IPS-NIHi11 (cell line): ENCODE measurements at regions not wholly inside any gene's neighbourhood (a gene's known extent, or its start where the extent isn't known, plus 50 kb on each side); places are given as distances from the start of the nearest gene placed in this dataset.
"Not testable (repeated sequence)": the region's sequence is repeated elsewhere in the genome, so short reads cannot be mapped to it uniquely, and the experiment has no call there.

Experiments
- DNase-seq: peaks from one replicate; pipeline ENCODE4 v3.0.0; 2012; ENCODE audit warnings: mixed read lengths, low spot score

DNA sequence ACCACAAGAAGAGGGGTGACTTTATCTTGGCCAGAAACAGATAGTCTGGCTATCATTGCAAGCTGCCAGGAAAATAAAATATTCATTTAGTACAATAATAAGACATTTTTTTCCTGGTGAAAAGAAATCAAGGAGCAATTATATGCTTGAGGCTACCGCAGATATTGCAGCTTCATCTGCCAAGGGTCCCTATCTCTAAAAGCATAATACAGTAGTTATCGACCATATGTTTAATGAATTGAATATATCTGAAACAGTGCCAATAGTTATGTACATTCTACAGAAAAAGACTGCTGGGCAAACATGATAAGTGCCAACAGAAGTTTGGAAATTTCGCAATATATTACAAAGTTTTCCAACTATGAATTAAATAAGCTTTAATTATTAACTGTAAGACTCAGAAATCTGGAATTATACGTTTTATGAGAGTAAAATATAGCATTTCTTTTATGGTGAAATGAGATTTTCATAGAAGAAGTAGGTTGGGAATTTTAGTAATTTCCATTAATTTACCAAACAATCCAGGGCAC is 561.1 kb upstream of the ZP4 start:
- DNase-seq, result no peak

DNA sequence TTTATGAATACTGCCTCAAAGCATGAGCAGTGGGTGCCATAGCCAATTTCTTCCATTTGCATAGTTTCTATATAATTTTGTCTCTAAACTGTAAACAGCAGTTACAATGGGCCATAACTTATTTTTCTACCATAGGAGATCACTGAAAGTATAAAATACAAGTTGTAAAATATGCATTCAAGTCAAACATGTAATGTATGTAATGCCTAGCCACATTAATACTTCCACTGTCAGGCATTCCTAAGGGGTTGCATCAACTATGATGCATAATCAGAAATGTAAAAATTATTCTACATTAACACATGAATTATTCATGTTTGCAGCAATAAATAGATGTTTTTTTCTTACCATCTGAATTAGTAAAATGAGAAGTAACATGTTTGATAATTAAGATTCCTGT is 560.3 kb upstream of the ZP4 start:
- no peak for DNase-seq

DNA sequence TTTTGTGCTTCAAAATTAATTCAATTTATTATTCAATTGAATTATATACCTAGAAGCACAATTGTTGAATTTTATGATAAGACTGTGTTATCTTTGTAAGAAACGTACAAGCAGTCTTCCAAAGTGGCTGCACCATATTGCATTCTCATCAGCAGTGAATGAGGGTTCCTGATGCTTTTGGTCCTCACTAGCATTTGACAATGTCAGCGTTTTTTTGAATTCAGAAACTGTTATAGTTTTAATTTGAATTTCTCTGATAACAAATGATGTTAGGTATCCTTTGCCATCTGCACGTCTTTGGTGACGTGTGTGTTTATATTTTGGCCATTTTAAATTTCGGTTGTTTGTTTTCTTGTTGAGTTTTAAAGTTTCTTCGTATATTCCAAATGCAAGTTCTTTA is 553.0 kb upstream of the ZP4 start:
- DNase-seq, result no peak

DNA sequence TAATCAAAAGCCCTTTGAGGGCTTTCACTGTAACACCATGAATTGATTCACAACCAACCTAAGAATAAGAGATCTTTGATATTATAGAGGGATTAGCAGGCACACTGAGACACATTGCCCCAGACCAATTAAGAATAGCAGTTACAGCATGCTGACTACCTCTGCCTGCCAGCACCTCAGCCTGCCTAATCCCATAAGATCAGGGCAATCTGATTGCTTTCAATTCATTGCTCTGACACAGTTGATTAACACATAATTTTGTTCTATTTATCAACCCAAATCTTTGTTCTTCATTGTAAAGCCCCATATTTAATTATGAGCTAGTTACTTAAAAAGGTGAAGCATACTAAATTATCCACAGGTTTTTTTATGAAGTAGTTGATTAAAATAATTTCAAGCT is 548.8 kb upstream of the ZP4 start:
- DNase-seq, result no peak

DNA sequence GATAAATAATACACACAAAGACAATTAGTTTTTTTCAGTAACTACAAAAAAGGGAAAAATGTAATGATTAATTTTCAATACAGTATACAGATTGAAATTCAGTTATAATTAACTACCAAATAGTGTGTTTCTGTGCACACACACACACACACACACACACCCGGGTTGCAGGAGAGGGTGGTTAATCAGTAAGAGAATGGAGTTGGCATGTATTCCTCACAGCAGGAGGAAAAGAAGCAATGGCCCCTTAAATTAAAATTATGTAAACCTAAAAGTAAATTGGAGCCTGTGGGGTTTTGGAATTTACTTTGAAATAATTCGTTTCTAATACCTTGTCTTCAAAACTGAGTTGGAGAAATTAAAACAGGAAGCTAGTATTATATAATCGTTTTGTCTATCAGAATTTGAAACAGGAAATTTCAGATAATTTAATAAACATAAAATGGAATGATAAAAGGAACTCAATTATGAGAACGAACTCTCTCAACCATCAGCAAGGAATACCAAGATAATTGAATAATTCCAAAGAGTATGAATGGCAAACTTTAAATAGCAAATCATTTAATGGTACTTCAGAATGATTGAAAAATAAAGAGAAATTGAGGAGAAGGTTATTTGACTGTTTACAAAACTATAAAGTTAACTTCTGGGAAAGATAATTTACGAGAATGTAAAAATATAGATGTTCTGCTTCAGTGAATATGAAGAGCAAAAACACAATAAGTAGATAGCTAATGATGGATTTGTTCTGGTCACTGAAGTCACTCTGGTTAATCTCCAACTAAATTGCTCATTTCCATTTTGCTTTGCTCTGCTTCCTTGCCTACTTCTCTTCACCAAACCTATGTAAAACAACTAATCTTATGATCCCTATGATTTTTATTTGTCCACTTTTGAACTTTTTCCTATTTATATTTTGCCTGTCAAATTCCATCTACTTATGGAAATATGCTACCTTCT is 547.9 kb upstream of the ZP4 start:
- no peak for DNase-seq

DNA sequence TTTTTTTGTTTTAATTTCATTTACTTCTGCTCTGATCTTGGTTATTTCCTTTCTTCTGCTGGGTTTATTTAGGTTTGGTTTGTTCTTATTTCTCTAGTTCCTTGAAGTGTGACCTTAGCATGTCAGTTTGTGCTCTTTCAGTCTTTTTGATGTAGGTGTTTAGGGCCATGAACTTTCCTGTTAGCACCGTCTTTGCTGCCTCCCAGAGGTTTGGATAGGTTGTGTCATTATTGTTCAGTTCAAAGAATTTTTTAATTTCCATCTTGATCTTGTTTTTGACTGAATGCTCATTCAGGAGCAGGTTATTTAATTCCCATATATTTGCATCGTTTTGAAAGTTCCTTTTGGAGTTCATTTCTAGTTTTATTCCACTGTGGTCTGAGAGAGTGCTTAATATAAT is 539.0 kb upstream of the ZP4 start:
- DNase-seq, result not testable (repeated sequence)

DNA sequence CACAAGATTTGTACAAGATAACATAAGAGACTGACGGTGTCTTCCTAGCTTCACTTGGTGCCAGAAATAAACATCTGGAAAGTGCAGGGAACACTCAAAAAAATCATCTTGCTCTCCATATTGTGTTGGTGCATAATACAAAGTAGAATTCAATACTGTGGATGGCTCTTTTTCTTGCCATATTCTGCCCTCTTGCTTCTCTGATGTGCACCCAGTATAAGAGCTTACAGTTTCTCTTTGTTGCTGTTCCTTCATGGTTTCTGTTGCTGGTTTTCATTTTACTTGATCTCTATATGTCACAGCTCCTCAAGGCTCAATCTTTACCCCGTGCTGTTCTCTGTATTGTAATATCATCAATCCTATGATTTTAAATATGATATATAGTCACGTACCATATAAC is 528.5 kb upstream of the ZP4 start:
- no peak for DNase-seq

DNA sequence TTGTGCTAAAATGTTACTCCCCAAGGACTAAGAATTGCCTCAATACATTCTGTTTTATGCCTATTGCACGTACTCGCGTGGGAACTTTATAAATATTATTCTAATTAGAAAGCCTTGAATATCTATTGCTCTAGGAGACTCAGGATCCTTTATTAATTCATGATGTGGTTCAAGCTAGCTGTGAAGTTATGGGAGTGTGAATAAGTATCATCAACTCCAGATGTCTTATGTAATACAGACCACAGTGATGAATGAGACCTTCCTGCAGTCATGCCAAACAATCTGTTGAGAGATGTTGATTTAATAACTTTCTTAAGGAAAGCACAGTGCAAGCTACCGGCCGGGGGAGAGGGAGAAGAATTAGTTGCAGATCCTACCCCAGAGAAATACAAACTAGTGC is 519.2 kb upstream of the ZP4 start:
- DNase-seq, result no peak

DNA sequence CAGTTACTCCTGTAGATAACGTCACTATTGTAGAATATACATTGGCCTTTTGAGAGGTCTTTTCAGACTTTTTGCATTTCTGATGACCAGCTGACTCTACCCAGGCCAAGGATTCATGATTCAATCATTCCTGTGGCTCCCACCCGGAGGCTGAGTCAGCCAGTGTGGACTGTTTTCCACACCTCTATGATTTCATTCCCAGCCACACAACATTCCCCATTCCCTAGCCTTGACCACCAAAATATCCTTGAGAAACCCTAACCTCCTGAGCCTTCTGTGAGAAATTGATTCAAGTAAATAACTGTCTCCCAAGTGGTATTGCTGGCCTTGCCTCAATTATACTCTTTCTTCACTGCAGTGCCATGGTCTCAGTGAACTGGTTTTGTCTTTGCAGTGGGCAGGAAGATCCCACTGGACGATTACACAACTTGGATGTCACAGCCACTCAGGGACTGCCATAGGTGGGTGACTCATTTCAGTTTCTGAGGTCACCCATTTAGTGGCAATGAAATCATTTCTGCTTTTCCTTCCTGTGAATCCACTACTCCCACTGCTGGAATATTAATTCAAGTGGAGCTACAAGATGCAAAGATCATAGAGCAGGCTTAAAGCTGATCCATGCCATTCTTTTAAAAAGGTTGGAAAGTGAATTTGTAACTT is 518.6 kb upstream of the ZP4 start:
- no peak for DNase-seq

DNA sequence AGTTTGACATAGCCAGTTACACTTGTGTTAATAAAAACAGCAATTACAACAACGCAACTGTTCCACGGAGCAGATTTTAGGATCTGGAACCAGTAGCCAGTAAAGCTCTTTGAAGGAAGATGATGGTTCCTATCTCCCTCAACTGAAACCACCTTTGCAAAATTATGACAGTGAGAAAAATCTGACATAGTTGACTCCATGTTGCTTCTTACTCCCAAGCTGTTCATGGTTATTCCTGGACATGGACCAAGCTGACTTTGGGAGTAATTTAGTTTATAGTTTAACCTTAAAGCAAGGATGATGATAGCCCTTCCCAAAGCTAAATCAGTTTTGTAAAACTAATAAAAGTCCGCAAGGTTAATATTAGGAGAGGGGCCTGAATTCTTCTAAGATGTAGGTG is 518.0 kb upstream of the ZP4 start:
- DNase-seq, result no peak

DNA sequence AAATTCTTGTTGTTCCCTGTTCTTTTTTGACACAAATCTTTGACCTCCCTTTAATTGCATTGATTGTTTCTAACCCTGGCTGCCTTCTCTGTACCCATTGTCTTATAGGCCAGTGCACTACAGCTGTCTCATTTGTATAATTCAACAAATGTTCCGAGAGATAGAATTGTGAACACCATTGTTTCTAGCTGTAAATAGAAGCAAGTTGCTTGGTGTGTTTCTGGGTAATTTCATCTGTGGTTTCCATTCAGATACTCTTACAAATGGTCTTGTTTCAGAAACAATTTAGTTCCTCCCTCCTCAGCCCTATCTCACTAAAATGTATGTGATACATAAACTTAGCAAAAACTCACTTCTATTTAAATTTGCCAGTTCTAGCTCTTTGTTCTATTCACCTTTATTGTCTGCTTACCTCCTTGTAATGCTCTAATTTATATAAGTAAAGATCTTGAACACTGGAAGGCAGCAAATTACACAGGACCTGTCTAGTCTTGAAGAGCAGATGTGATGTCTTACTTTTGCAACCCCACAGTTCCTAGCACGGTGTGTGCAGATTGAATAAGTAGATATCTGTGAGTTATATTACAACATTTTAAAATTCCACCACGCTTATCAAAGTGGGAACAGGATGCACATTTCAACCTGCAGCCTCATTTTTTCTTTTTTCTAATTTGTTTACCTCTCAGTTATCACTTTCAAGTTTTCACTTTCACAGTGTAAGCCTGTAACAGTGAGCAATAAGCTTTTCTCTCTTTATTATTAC is 515.6 kb upstream of the ZP4 start:
- no peak for DNase-seq

DNA sequence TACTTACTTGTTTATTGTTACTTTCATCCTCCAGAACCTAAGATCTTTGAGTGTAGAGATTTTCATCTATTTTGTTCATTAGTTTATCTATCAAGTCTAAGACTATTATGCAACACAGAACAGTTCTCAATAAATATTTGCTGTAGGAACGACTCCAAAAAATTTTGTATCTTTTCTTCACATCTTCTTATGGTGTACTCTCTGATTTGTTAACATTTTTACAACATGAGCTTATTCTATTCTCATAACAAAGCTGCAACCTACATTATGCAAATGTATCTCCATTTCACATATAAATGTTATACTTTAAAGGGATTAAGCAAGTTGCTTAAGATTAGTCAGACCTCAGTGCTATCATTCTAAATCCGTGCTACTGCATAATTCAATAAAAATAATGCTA is 514.2 kb upstream of the ZP4 start:
- no peak for DNase-seq

DNA sequence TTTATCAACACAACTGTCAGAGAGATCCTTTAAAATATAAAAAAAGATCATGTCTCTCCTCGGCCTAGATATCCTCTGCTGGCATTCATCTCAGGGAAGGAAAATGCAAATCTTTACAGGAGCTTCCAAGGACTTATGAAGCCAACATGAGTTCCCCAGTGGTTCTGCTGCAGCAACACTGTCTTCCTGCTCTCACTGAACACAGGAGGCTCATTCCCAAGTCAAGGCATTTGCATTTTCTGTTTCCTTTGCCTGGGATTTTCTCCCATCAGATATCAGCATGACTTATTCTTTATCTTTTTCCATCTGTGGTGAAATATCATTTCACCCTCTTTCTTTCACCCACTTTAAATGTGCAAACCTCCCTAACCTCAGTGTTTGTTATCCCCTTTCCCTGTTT is 513.8 kb upstream of the ZP4 start:
- DNase-seq, result no peak

DNA sequence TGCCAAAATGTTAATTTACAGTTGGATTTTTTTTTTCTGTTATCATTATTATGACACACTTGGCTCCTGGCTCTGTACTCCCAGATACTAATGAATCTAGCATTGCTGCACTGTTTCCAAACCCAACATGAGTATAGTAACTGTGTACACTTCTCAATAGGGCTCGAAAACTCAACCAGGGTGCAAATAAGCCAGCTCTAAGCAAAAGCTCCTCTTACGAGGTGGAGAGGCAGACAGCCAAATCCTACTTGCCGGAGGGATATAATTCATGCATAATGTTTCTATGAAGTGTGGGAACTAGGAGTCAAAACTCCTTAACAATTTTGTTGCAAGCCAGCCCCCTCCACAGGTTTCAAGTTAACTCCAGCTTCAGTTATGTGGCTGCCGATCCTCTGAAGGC is 510.4 kb upstream of the ZP4 start:
- DNase-seq, result no peak

DNA sequence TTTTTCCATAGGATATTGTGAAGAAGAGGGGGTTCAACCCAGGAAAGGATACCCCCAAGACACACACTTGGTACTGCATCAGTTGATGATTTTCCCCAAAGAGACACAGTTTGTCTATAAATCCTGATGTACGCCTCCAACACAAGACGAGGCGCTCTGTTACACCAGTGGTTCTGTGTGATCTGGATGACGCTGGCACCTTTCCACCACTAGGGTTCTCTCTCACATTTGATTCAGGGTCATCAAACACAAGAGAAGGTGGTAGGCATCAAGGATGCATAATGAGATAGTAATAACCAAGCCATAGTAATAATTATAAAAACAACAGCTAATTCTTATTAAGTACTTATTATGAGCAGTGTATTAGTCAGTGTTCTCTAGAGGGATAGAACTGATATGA is 508.8 kb upstream of the ZP4 start:
- peak; percentile 27 for DNase-seq

DNA sequence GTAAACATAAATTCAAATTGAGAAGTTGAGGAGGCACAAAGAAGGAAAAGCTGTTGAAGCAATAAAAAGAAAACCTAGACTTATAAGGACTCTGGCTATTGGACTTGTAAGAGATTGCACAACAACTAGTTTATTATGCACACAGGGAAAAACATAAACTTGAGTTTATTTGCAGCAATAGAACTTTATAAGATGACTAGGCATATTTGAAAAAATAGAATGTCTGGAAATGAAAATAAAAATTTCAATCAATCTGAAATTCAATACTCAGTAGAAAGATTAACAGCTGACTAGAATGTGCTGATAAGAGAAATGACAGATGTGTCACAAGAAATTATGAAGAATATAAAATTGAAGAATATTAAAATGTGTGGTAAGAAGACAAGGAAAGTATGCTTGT is 505.4 kb upstream of the ZP4 start:
- no peak for DNase-seq

DNA sequence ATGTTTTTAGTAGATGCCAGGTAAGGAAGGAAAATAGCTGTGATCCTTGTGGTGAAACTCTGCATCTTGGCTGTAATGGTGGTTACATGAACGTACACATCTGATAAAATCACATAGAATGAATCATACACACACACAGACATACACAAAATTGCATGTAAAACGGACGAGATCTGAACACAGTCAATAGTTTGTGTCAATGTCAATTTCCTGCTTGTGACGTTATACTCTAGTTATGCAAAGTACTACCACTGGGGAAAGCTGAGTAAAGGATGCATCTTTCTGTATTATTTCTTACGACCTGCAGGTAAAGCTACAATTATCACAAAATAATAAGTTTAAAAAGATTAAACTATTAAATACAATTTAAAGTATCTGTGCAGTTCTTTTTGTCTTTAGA is 493.7 kb upstream of the ZP4 start:
- DNase-seq, result no peak

DNA sequence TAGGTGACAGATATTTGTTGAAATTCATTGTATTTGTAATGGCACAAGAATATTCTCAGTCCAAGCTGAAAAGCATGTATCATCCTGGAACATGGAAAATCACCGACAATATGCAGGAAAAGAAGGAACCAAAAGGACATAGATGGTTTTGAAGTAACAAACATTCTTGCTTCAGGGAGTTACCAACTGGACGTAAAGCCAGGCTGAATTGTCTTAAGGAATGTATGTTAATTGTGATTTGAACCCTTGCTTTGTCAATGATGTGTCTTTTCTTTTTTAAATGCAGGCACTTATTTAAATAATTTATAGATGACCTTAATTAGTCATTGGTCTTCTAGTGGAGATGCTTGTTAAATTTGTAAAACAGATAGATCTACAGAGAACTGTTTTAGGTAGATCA is 489.4 kb upstream of the ZP4 start:
- peak; percentile 14 for DNase-seq

DNA sequence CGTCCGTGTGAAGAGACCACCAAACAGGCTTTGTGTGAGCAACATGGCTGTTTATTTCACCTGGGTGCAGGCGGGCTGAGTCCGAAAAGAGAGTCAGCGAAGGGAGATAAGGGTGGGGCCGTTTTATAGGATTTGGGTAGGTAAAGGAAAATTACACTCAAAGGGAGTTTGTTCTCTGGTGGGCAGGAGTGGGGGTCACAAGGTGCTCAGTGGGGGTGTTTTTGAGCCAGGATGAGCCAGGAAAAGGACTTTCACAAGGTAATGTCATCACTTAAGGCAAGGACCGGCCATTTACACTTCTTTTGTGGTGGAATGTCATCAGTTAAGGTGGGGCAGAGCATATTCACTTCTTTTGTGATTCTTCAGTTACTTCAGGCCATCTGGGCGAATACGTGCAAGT is 488.7 kb upstream of the ZP4 start:
- DNase-seq, result not testable (repeated sequence)

DNA sequence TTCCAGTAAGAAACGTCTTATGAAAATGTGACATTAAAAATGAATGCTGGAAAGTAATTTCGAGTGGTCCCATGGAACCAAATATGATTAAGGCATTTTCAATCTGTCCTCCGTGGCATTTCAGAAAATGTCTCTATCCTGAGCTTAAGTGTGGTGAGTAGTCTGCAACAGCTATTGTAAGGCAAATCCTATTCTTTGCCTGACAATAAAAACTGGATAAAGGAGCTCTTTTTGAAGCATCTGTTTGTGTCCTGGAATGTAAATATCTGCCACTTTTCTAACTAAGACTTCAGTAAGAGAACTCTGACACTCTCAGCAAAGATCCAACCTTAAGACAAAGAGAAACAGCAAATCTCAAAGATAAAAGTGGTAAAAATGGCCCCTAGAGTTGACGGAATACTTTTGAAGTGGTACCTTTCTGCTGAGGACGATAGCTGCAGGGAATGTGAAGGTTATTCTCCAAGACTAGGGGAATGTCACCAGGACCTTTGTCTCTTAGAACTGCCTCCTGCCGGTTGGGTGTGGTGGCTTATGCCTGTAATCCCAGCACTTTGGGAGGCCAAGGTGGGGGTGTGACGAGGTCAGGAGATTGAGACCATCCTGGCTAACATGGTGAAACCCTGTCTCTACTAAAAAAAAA is 486.7 kb upstream of the ZP4 start:
- DNase-seq, result peak; percentile 51

DNA sequence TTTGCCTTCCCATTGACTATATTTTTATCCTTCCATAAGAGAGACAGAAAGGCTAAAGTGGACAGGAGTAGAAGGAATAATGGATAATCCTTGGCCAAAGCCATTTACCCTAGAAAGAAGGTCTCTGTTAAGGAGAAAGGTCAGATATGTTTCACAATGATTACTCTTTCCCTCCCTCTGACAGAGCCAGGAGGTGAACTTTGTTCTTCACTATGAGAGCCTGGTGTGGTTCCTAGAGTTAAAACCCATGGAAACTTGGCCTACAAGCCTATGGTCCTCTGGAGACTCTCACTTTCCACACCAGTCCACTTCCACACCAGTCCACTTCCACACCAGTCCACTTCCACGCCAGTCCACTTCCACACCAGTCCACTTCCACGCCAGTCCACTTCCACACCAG is 479.9 kb upstream of the ZP4 start:
- no peak for DNase-seq

DNA sequence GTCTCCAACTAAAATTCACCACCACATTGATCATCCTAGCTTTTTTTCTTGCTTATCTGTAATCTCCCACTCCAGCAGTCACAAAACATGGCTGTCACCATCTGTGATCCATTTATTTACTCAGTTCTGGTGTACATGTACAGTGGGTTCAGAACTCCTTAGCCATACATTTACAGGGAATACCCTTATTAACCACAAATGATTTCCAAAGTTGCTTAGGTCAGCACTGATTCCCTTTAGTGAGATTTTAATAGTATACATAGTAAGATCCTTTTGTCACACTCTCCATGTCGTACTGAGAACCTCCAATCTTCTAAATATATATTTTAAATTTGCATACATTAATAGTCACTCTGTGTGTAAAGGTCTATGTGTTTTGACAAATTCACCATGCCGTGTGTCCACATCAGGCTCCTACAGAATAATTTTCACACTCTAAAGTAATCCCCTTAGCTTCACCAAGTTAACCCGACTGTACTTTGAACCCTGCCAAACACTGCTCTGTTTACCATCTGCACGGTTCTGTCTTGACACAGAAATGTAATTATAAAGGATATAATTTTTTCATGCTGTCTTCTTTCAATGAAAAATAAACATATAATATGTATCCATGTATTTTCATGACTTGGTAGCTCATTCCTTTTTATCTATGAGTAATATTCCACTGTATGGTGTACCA is 473.6 kb upstream of the ZP4 start:
- no peak for DNase-seq
